ENCODE measurements at regions not wholly inside any gene's neighbourhood (a gene's known extent, or its start where the extent isn't known, plus 50 kb on each side); places are given as distances from the start of the nearest gene placed in this dataset.
"Not testable (repeated sequence)": the region's sequence is repeated elsewhere in the genome, so short reads cannot be mapped to it uniquely, and the experiment has no call there.

DNA sequence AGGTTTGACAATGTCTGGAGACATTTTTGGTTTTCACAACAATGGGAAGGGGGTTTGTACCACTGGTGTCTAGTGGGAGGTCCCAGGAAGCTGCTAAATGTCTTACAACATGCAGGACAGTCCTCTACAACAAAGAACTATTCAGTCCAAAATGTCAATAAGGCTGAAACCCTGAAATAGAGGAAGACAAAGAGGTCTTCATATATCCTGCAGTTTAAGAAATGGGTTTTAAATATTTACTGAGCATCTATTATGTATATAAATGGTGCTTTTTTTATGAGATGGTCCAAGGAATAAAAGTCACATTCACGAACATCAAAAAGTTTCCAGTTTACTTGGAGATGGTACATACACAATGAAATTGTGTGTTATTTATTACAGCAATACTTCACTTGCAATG, 107.3 kb downstream of the AKAP11 start:
- H3K4me3 ChIP-seq (ENCODE audit: low read length) = no peak overlapping the region
- no peak overlapping the region for H3K4me2 ChIP-seq (ENCODE audit: low read length)
- no peak overlapping the region for H3K27ac ChIP-seq (ENCODE audit: low read depth, low read length)
- peaks cover 24% of the 10 kb centered on the region for H3K27me3 ChIP-seq (ENCODE audit: control insufficient read depth, low read length)
- no peaks in the 10 kb centered on the region for H3F3A ChIP-seq (ENCODE audit: control insufficient read depth, insufficient read depth)
- no peaks in the 10 kb centered on the region for H4K20me1 ChIP-seq (ENCODE audit: control insufficient read depth, insufficient read depth, low read depth, low read length)
- H3K9me2 ChIP-seq (replicated peaks; ENCODE audit: control insufficient read depth, low read length) = no peaks in the 10 kb centered on the region
- no peaks in the 10 kb centered on the region for H3K36me3 ChIP-seq (ENCODE audit: control insufficient read depth, low read length)
- no peaks in the 10 kb centered on the region for H3K79me2 ChIP-seq (ENCODE audit: control insufficient read depth, low read length)
- H3K9me3 ChIP-seq (ENCODE audit: control insufficient read depth, insufficient read depth, low read length) = peaks cover 10% of the 10 kb centered on the region
- peaks cover 22% of the 10 kb centered on the region for H3K4me1 ChIP-seq (ENCODE audit: control insufficient read depth, low read length)
- TF ChIP-seq, protein P1, sequence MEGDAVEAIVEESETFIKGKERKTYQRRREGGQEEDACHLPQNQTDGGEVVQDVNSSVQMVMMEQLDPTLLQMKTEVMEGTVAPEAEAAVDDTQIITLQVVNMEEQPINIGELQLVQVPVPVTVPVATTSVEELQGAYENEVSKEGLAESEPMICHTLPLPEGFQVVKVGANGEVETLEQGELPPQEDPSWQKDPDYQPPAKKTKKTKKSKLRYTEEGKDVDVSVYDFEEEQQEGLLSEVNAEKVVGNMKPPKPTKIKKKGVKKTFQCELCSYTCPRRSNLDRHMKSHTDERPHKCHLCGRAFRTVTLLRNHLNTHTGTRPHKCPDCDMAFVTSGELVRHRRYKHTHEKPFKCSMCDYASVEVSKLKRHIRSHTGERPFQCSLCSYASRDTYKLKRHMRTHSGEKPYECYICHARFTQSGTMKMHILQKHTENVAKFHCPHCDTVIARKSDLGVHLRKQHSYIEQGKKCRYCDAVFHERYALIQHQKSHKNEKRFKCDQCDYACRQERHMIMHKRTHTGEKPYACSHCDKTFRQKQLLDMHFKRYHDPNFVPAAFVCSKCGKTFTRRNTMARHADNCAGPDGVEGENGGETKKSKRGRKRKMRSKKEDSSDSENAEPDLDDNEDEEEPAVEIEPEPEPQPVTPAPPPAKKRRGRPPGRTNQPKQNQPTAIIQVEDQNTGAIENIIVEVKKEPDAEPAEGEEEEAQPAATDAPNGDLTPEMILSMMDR (IDR thresholded peaks at IDR 0.05; ENCODE audit: low read depth, low read length, poor library complexity, severe bottlenecking) = no peak
- TF ChIP-seq EZH2phosphoT487 (IDR thresholded peaks at IDR 0.05; ENCODE audit: borderline replicate concordance, low read length) = no peak

DNA sequence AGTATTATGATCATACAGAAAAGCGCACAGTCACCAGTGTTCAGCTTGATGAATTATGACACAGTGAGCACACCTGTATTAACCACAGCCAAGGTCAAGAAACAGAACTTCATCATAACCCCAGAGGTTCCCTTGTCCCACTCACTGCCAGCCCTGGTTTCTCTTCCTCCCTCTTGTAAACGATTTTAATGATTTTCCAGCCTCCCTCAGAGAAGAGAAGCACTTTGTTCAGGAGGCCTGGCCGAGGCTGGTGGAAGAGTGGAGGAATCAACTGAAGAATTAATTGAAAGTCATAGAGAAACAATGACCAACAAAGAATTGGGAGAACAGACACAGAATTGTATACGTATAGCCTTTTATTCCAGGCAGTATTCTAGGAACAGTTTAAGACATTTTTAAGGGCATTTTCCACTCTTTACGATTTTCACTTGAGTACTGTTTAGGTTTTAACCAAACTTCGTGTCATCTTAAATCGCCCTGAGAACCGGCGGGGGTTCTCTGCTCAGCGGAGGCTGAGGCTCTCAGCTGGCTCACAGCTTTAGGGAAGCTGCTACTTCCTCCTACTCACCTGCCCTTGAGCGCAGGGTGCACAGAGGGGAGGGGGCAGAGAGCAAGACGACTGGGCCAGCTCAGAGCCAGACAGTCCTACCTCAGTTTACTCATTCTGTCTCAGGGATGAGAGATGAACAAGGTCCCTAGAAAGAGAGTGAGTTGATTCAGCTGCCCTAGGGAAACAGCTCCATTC, 108.6 kb downstream of the AKAP11 start:
- H3K9me3 ChIP-seq (ENCODE audit: control insufficient read depth, insufficient read depth, low read length) = peaks cover 10% of the 10 kb centered on the region
- TF ChIP-seq, protein P1 (IDR thresholded peaks at IDR 0.05; ENCODE audit: low read depth, low read length, poor library complexity, severe bottlenecking) = no peak
- TF ChIP-seq EZH2phosphoT487 (IDR thresholded peaks at IDR 0.05; ENCODE audit: borderline replicate concordance, low read length) = no peak
- no peak overlapping the region for H3K4me3 ChIP-seq (ENCODE audit: low read length)
- no peak overlapping the region for H3K4me2 ChIP-seq (ENCODE audit: low read length)
- H3K36me3 ChIP-seq (ENCODE audit: control insufficient read depth, low read length) = no peaks in the 10 kb centered on the region
- no peaks in the 10 kb centered on the region for H4K20me1 ChIP-seq (ENCODE audit: control insufficient read depth, insufficient read depth, low read depth, low read length)
- peaks cover 22% of the 10 kb centered on the region for H3K4me1 ChIP-seq (ENCODE audit: control insufficient read depth, low read length)
- H3K9me2 ChIP-seq (replicated peaks; ENCODE audit: control insufficient read depth, low read length) = no peaks in the 10 kb centered on the region
- H3F3A ChIP-seq (ENCODE audit: control insufficient read depth, insufficient read depth) = no peaks in the 10 kb centered on the region
- no peaks in the 10 kb centered on the region for H3K79me2 ChIP-seq (ENCODE audit: control insufficient read depth, low read length)
- H3K27ac ChIP-seq (ENCODE audit: low read depth, low read length) = no peak overlapping the region
- H3K27me3 ChIP-seq (ENCODE audit: control insufficient read depth, low read length) = peaks cover 16% of the 10 kb centered on the region

DNA sequence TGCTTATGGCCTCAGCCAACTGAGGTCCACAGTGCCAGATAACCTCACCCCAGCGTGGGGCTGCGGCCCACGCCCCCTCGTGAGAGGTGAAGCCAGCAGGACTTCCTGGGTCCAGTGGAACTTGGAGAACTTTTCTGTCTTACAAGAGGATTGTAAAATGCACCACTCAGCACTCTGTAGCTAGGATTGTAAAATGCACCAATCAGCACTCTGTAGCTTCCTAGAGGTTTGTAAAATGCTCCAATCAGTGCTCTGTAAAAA, 109.1 kb downstream of the AKAP11 start:
- H3K27ac ChIP-seq (ENCODE audit: low read depth, low read length) = no peak overlapping the region
- peaks cover 10% of the 10 kb centered on the region for H3K9me3 ChIP-seq (ENCODE audit: control insufficient read depth, insufficient read depth, low read length)
- H3K9me2 ChIP-seq (replicated peaks; ENCODE audit: control insufficient read depth, low read length) = no peaks in the 10 kb centered on the region
- H3F3A ChIP-seq (ENCODE audit: control insufficient read depth, insufficient read depth) = no peaks in the 10 kb centered on the region
- H4K20me1 ChIP-seq (ENCODE audit: control insufficient read depth, insufficient read depth, low read depth, low read length) = no peaks in the 10 kb centered on the region
- no peak overlapping the region for H3K4me3 ChIP-seq (ENCODE audit: low read length)
- H3K27me3 ChIP-seq (ENCODE audit: control insufficient read depth, low read length) = peaks cover 13% of the 10 kb centered on the region
- no peak for TF ChIP-seq EZH2phosphoT487 (IDR thresholded peaks at IDR 0.05; ENCODE audit: borderline replicate concordance, low read length)
- TF ChIP-seq, protein P1 (IDR thresholded peaks at IDR 0.05; ENCODE audit: low read depth, low read length, poor library complexity, severe bottlenecking) = no peak
- H3K4me1 ChIP-seq (ENCODE audit: control insufficient read depth, low read length) = peaks cover 22% of the 10 kb centered on the region
- no peaks in the 10 kb centered on the region for H3K79me2 ChIP-seq (ENCODE audit: control insufficient read depth, low read length)
- H3K4me2 ChIP-seq (ENCODE audit: low read length) = no peak overlapping the region
- H3K36me3 ChIP-seq (ENCODE audit: control insufficient read depth, low read length) = no peaks in the 10 kb centered on the region

DNA sequence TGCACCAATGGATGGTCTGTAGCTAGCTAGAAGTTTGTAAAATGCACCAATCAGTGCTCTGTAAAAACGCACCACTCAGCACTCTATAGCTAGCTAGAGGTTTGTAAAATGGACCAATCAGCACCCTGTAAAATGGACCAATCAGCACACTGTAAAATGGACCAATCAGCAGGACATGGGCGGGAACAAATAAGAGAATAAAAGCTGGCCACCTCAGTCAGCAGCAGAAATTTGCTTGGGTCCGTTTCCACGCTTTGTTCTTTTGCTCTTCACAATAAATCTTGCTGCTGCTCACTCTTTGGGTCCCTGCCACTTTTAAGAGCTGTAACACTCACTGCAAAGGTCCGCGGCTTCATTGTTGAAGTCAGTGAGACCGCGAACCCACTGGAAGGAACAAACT, 109.5 kb downstream of the AKAP11 start:
- H3K27ac ChIP-seq (ENCODE audit: low read depth, low read length); H3K79me2 ChIP-seq (ENCODE audit: control insufficient read depth, low read length); H3K9me3 ChIP-seq (ENCODE audit: control insufficient read depth, insufficient read depth, low read length); H3K36me3 ChIP-seq (ENCODE audit: control insufficient read depth, low read length); H3F3A ChIP-seq (ENCODE audit: control insufficient read depth, insufficient read depth); H3K9me2 ChIP-seq (replicated peaks; ENCODE audit: control insufficient read depth, low read length); H3K4me3 ChIP-seq (ENCODE audit: low read length); H3K4me2 ChIP-seq (ENCODE audit: low read length); H4K20me1 ChIP-seq (ENCODE audit: control insufficient read depth, insufficient read depth, low read depth, low read length): not testable (repeated sequence)
- peaks cover 22% of the 10 kb centered on the region for H3K4me1 ChIP-seq (ENCODE audit: control insufficient read depth, low read length)
- peaks cover 13% of the 10 kb centered on the region for H3K27me3 ChIP-seq (ENCODE audit: control insufficient read depth, low read length)
